NCI-H1092 treated with DMSO at 0.1 percent for 48 hours (cell line): ENCODE measurements at regions not wholly inside any gene's neighbourhood (a gene's known extent, or its start where the extent isn't known, plus 50 kb on each side); places are given as distances from the start of the nearest gene placed in this dataset.

Source experiments
- DNase-seq: peaks from one replicate; lab custom pipeline; 2025; lab: John Stamatoyannopoulos, UW

GRCh38 chr13:84077271-84077670, 195.0 kb upstream of the SLITRK1 start:
- DNase-seq: no peak

- no peak for DNase-seq
Observed at GRCh38 chr13:84076280-84076679, 194.0 kb upstream of the SLITRK1 start.

GRCh38 chr13:84050536-84050935, 168.3 kb upstream of the SLITRK1 start:
- DNase-seq: no peak

DNA sequence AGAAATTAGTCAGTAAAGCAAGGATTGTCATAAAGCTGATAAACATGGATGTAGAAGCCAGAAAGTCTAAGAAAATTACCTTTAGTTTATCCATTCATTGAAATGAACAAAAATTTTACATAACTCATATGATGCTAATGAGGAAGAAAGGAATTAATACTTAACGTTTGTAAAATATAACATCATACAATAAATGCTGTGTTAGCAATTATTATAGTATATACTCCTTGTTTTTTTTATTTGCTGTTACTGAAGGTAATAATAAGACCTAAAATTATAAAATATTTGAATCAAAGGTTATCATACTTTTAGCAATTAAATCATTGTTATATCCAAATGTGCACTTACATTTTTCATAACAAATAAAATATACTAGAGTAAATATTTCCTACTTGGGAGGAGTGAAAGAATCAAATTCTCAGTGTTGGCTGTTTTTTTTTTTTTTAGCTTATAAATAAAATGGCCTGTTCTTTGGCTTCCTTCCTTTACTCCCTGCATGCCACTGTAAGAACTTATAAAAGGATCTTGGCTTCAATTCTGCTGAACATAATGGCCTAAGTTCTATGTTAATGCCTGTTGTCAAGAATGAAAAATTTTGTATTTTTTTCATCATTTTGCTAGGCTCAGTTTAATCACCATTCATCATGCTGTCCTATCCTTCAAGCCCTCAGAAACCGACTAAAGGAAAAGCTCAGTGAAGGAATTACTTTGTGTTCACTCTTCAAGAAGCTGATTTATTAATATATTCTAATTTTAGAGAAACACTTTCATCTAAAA, 167.4 kb upstream of the SLITRK1 start:
- DNase-seq: no peak

DNA sequence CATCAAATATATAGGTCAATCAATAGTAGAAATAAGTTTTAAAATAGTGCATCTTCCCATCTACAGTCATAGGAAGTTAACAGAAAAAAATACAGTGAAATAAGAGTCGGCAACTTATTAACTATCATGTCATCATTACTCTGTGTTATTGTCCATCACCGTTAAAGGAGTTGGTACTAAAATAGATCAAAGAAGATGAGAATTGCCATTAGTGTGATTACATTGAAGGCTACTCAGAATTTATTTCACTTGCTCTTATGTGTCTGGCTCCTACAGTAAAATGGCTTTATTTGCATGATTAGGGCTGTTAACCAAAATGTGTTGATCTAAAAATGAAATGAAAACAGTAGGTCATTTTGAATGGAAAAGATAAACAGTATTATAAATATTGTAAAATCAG, 162.5 kb upstream of the SLITRK1 start:
- DNase-seq: no peak

DNA sequence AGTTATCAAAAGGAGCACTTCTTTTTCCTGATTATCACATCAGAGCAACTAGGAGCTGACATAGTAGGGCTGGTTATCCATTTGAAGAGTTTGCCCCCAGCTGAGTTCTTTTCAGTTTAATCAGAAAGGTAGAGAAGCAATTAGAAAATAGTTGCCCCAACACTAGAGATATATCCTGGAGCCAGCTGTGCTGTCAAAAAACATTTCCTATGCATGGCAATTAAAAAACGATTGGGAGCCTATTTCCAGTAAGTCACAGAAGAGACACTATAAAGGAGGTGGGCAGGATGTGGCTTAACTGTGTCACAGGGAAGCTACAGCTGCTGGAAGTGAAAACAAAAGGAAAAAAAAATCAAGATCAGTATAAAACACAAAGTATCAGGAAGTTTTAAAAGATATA, 155.7 kb upstream of the SLITRK1 start:
- DNase-seq: no peak

DNA sequence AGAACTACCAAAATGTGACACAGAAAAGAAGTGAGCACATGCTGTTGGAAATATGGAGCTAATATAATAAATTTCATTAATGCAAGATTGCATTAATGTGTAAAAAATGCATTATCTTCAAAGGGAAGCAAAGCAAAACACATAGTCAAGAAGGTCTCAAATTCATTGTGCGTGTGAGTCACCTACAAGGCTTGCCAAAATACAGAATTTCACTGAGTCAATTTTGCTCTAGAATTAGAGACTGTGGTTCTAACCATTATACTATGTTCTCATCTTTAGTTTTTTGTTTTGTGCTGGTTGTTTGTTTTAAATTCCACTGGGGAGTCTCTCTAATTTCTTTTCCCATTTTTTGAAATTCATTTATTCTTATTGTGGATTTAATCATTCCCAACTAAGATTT, 149.8 kb upstream of the SLITRK1 start:
- no peak for DNase-seq

DNA sequence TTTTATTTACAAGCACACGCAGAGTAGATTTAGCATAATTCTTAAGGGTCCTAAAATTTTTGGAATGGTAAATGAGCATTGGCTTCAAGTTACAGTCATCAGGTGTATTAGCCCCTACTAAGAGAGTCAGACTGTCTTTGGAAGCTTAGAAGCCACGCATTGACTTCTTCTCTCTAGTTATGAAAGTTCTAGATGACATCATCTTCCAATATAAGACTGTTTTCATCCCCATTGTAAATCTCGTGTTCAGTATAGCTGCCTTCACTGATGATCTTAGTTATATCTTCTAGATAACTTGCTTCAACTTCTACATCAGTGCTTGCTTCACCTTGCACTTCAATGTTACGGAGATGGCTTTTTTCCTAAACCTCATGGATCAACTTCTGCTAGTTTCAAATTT, 148.8 kb upstream of the SLITRK1 start:
- no peak for DNase-seq

DNA sequence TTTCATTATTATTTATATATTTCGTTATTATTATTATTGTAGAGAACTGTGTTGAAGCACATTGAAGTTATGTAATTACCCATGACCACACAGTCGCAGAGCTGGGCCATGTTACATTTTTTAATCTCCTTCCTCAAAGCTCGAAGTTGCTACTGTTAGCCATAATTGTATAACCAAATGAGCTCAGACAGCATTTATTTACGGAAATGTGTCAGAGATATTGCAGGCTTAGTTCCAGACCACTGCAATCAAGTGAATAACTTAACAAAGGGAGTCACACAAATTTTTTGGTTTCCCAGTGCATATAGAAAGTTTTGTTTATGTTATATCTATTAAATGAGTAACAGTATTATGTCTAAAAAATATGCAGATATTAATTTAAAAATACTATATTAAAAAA, 147.1 kb upstream of the SLITRK1 start:
- no peak for DNase-seq

- DNase-seq: no peak
Observed at GRCh38 chr13:84025824-84026223, 143.6 kb upstream of the SLITRK1 start.

GRCh38 chr13:83996415-83996814, 114.1 kb upstream of the SLITRK1 start:
- no peak for DNase-seq

DNA sequence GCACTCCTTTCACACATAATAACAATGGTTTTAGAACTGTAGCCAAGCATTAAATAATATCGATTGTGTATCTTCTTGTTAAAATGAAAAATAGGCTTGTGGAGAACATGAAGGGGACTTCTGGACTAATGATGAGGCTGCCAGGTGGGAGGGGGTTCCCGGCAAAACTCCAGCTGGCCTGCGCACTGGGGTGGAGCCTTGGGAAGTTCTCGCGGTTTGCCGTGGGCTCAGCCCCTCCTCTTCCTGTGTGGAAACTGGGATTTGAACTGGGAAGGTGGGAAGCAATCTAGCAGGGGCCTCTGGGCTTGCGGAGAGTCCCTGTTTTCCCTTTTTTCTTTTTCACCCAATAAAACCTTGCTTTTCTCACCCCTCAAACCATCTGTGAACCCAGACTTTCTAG, 113.7 kb upstream of the SLITRK1 start:
- no peak for DNase-seq

DNA sequence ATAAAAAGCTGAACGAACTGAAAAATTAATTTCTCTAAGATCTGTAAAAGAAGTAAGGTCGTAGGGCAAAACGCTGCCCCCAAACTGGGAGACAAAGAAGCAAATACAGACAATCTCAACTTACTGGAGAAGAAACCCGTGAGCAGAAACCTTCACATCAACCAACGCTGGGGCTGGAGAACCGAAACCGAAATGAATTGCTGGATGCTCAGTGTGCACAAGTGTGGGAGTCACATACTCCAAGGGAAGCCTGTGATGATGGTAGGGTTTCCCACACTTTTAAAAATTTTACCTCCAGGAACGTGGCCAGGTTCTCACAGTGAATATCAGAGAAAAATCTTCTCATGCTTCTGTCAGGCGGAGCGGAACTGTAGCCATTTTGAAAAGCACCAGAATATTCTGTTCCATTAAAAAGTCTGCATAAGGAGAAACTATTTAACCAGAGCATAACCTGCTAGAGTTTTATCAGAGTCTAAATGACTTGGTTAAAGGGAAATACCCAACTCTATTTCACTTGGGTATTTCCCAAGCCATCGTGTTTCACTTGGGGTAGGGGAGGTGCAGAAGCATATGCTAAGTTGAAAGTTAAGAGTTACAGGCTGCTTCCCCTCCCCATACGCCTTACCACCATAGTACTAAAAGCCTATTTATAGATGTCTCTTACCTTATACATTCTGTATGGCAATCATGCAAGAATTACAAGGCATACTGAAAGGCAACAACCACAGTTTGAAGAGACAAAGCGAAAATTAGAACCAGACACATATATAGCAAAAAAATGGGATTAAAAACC, 110.5 kb upstream of the SLITRK1 start:
- no peak for DNase-seq

DNA sequence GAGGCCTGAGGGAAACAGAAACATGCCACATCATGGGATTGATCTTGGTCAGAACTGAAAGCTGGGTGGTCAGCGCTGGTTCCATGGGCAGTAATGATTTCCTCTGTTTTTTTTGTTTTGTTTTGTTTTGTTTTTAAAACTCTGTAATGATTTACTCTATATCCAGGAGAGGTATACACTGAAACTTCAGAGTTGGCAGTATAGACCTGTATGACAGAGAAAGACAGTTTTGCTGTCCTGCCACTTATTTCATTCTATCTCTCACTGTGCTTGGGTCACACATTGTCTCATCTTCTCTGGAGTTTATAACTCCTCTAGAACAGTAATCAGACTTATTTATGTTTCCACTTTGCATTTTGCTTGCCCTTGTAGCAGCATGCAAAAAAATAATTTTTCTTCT, 105.1 kb upstream of the SLITRK1 start:
- no peak for DNase-seq

DNA sequence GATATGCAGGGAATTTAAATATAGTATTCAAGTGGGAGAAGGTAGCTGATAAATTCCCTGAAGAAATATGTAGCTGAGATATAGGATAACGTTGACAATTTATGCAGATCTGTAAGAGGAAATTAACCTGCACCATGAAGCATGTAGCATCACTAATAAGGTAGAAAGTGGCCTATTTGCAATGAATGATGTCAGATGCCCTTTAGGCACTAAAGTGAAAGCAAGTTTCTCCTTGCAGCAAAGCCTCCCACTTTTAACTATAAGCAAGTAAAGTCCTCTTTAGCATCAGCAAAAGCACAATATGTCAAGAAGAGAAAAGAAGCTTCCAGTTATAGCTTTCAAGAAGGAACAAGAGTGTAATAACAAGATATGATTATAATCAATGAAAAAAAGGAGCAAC, 102.5 kb upstream of the SLITRK1 start:
- DNase-seq: no peak

- no peak for DNase-seq
Observed at GRCh38 chr13:83980331-83980730, 98.1 kb upstream of the SLITRK1 start.

- DNase-seq: no peak
Observed at GRCh38 chr13:83975655-83976165, 93.4 kb upstream of the SLITRK1 start.

GRCh38 chr13:83958531-83958930, 76.3 kb upstream of the SLITRK1 start:
- DNase-seq: no peak

GRCh38 chr13:83955011-83955410, 72.7 kb upstream of the SLITRK1 start:
- DNase-seq: no peak

GRCh38 chr13:83953916-83954315, 71.6 kb upstream of the SLITRK1 start:
- DNase-seq: no peak

- DNase-seq: no peak
Observed at GRCh38 chr13:83950293-83950692, 68.0 kb upstream of the SLITRK1 start.

DNA sequence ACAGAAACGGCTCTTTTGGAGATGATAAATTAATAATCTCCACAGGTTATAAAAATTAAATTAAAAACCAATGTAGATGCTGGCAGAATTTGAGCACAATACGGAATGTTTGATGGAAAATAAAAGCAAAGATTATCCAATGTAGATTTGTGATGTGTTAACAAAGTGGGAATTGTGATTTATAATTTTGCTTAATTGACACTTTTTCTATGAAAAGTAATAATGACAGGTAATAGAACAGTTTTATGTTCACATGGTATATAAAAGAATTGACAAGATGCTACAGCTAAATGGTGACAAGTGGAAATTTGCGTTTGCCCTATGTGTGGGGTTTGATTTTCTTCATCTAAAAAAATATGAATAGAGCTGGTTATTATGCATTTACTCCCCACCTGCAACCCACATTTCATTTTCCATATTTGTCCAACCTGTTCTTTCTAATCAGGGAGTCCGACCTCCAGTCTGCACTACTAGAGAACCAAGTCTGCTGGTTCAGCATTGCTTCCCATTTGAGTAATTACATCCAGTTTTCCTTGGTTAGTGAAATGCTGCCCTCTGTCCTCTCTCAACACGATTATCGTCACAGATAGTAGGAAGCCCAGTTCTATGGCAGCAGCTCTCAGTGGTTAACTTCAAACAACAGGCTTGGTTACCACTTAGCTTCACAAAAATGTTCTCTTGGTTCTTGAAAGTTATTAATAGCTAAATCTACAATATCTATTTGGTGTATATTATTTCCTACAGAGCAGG, 61.4 kb upstream of the SLITRK1 start:
- DNase-seq: peak; percentile 18
